Calu3 (cell line): ENCODE measurements at regions not wholly inside any gene's neighbourhood (a gene's known extent, or its start where the extent isn't known, plus 50 kb on each side); places are given as distances from the start of the nearest gene placed in this dataset.

Source experiments
- BruUV-seq: library from RNA; stranded (reverse); fragments of 400-500 nt; replicated peaks from 2 replicates; lab custom pipeline; 2021; lab: Mats Ljungman, UMichigan
- CTCF ChIA-PET: fragments of 300-600 bp; sonication (Branson Sonifier 250); formaldehyde crosslinking; loops from one replicate; lab custom pipeline; 2022; ENCODE audit warnings: antibody characterized with exemption; lab: Charles Lee
- DNase-seq: peaks from one replicate; pipeline ENCODE4 v3.0.0; 2022
- H3K27ac Mint-ChIP-seq: one replicate; pipeline ENCODE4 v1.8.0; 2022; ENCODE audit warnings: mixed read lengths; ENCODE audit not compliant: unreplicated experiment
- H3K27me3 Mint-ChIP-seq: one replicate; pipeline ENCODE4 v1.8.0; 2022; ENCODE audit warnings: mixed read lengths; ENCODE audit not compliant: unreplicated experiment
- H3K36me3 Mint-ChIP-seq: one replicate; pipeline ENCODE4 v1.8.0; 2022; ENCODE audit warnings: mild to moderate bottlenecking, moderate library complexity, mixed read lengths; ENCODE audit not compliant: insufficient read depth, unreplicated experiment
- H3K4me1 Mint-ChIP-seq: one replicate; pipeline ENCODE4 v1.8.0; 2022; ENCODE audit warnings: mild to moderate bottlenecking, low read depth, mixed read lengths; ENCODE audit not compliant: unreplicated experiment
- H3K4me3 Mint-ChIP-seq: one replicate; pipeline ENCODE4 v1.8.0; 2022; ENCODE audit warnings: mild to moderate bottlenecking, low read depth, moderate library complexity, mixed read lengths; ENCODE audit not compliant: unreplicated experiment
- H3K9me3 Mint-ChIP-seq: one replicate; pipeline ENCODE4 v1.8.0; 2022; ENCODE audit warnings: low read depth, mixed read lengths; ENCODE audit not compliant: unreplicated experiment
- intact Hi-C: fragments of 100-400 bp; cut with micrococcal nuclease; formaldehyde crosslinking; loops from one replicate; pipeline ENCODE4 v1.10.0; 2022; ENCODE audit not compliant: unreplicated experiment
- TF ChIP-seq, protein P1 (sequence below): fragments of 200-600 bp; IDR thresholded peaks from one replicate; pipeline ENCODE4 v1.8.0; 2022; ENCODE audit warnings: antibody characterized with exemption; ENCODE audit not compliant: unreplicated experiment

DNA sequence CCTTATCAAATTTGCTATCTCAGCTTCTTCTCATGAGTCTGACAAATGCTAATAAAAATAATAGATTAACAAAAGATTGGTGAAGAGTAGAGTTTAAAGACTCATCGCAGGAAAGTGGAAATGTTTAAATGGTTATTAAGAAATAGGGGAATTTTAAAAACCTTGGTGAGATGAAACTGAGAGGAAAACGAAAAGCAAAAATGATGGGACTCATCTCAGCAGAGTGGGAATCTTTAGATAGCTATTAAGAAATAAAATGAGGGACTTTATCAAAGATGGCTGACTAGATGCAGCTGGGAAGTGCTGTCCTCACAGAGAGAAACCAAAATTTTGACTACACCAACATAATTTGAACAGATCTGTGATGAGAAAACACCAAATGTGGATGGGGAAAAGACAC lies 79.2 kb upstream of the CD163 start:
- DNase-seq, result no peak
- peak overlapping the region; percentile 97 for H3K27ac Mint-ChIP-seq
- BruUV-seq, result no TSS peak
- peaks cover 8% of the 10 kb centered on the region for H3K9me3 Mint-ChIP-seq
- no peaks in the 10 kb centered on the region for H3K27me3 Mint-ChIP-seq
- H3K4me3 Mint-ChIP-seq, result no peak overlapping the region
- H3K36me3 Mint-ChIP-seq, result peaks cover 12% of the 10 kb centered on the region
- TF ChIP-seq, protein P1, sequence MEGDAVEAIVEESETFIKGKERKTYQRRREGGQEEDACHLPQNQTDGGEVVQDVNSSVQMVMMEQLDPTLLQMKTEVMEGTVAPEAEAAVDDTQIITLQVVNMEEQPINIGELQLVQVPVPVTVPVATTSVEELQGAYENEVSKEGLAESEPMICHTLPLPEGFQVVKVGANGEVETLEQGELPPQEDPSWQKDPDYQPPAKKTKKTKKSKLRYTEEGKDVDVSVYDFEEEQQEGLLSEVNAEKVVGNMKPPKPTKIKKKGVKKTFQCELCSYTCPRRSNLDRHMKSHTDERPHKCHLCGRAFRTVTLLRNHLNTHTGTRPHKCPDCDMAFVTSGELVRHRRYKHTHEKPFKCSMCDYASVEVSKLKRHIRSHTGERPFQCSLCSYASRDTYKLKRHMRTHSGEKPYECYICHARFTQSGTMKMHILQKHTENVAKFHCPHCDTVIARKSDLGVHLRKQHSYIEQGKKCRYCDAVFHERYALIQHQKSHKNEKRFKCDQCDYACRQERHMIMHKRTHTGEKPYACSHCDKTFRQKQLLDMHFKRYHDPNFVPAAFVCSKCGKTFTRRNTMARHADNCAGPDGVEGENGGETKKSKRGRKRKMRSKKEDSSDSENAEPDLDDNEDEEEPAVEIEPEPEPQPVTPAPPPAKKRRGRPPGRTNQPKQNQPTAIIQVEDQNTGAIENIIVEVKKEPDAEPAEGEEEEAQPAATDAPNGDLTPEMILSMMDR, result no peak
- peaks cover 31% of the 10 kb centered on the region for H3K4me1 Mint-ChIP-seq
- intact Hi-C loops, result no loop called here
- CTCF ChIA-PET, result no interaction called here

DNA sequence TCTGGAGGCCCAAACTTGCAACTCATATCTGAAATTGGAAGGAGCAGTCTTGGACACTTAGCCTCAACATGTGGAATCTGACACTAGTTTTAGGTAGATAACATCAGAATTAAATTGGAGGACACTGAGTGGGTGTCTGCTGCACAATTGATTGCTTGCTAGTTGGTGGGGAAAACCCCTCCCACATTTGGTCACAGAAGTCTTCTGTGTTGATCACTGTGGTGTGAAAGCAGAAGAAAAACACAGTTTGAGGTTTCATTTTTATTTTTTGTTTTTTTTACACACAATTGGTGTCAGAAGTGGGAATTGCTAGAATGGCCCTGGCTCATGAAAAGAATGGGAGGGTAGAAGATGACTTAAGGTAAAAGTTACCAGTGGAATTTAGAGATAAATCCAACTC lies 78.0 kb upstream of the CD163 start:
- TF ChIP-seq, protein P1, result no peak
- intact Hi-C loops, result no loop called here
- H3K9me3 Mint-ChIP-seq, result peaks cover 8% of the 10 kb centered on the region
- peaks cover 31% of the 10 kb centered on the region for H3K4me1 Mint-ChIP-seq
- no TSS peak for BruUV-seq
- no peak for DNase-seq
- CTCF ChIA-PET, result no interaction called here
- H3K27ac Mint-ChIP-seq, result no peak overlapping the region
- peaks cover 12% of the 10 kb centered on the region for H3K36me3 Mint-ChIP-seq
- H3K27me3 Mint-ChIP-seq, result no peaks in the 10 kb centered on the region
- H3K4me3 Mint-ChIP-seq, result no peak overlapping the region

DNA sequence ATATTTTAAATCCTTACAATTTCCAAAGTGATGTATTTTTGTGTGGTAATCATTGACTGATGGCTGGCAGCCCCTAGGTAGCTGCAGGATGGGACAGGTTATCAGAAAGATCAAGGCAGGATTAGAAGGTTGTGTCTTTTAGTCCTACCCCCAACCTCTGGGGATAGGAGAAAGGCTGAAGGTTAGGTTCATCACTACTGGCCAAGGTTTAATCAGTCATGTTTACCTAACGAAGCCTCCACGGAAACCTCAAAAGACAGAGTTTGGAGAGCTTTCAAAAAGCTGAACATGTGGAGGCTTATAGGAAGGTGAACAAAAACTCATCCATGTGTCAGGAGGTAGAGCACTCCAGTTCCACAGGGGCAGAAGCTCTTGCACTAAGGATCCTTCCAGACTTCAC lies 77.5 kb upstream of the CD163 start:
- no peak overlapping the region for H3K4me3 Mint-ChIP-seq
- TF ChIP-seq, protein P1, result no peak
- no peak overlapping the region for H3K27ac Mint-ChIP-seq
- intact Hi-C loops, result no loop called here
- no peak for DNase-seq
- peaks cover 8% of the 10 kb centered on the region for H3K9me3 Mint-ChIP-seq
- peaks cover 31% of the 10 kb centered on the region for H3K4me1 Mint-ChIP-seq
- CTCF ChIA-PET, result no interaction called here
- H3K27me3 Mint-ChIP-seq, result no peaks in the 10 kb centered on the region
- H3K36me3 Mint-ChIP-seq, result peaks cover 12% of the 10 kb centered on the region
- no TSS peak for BruUV-seq

DNA sequence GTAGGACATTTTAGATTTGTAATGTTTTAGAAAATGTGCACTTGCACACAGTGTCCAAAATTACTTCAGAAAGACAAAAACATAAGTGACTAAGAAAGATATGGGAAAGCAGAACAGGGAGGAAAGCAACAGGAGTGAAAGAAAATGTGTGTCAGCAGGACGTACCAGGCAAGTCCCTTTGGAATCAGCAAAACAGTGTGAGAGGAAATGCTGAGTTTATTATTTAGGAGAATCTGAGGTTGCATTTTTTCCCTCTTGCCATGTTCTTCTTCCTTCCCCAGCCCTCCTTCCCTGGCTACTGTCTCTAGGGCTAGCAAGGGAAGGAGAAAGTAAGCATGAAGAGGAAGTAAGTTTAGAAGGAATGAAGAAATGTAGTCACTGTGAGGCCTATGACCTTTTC lies 67.7 kb upstream of the CD163 start:
- no peaks in the 10 kb centered on the region for H3K27me3 Mint-ChIP-seq
- no peak overlapping the region for H3K4me3 Mint-ChIP-seq
- CTCF ChIA-PET, result no interaction called here
- intact Hi-C loops, result no loop called here
- no peak overlapping the region for H3K27ac Mint-ChIP-seq
- H3K36me3 Mint-ChIP-seq, result peaks cover 5% of the 10 kb centered on the region
- DNase-seq, result no peak
- TF ChIP-seq, protein P1, result no peak
- H3K4me1 Mint-ChIP-seq, result peaks cover 19% of the 10 kb centered on the region
- BruUV-seq, result no TSS peak
- H3K9me3 Mint-ChIP-seq, result no peaks in the 10 kb centered on the region
